ENCODE measurements at regions not wholly inside any gene's neighbourhood (a gene's known extent, or its start where the extent isn't known, plus 50 kb on each side); places are given as distances from the start of the nearest gene placed in this dataset.

- Histone ChIP-seq H3K27ac (no peak overlapping the region), H3K4me1 (peaks cover 0 to 8% (median 3%) of the 10 kb centered on the region in 6 donors), H3K4me3 (no peak overlapping the region), H3K9me3 (no peaks in the 10 kb centered on the region), H3K36me3 (no peaks in the 10 kb centered on the region), H3K27me3 (replicated peaks in 1 of 7) (no peaks in the 10 kb centered on the region)
- WGBS, 5 donors = 68 to 84% (median 78%) methylated on average over 4 of the region's 4 CpGs
- no peak for TF ChIP-seq POLR2A (IDR thresholded peaks at IDR 0.05)
- intact Hi-C loops (cut with DNase I; ENCODE audit: low total_unique reads) = no loop called here
- no peak for DNase-seq
These were observed 390.2 kb upstream of the MAN1A1 start for GRCh38 chr6:119739769-119740168.

GRCh38 chr6:119738425-119738824 lies 388.9 kb upstream of the MAN1A1 start:
- TF ChIP-seq CTCF (IDR thresholded peaks at IDR 0.05 in 8 of 11, conservative IDR thresholded peaks at IDR 0.05 in 3 of 11) = no peak
- no peak for TF ChIP-seq POLR2AphosphoS5 (IDR thresholded peaks at IDR 0.05)
- TF ChIP-seq POLR2A (IDR thresholded peaks at IDR 0.05) = no peak
- 46 to 69% (median 52%) methylated on average over 1 of the region's 1 CpG for WGBS, 5 donors

GRCh38 chr6:119736296-119737021 lies 386.9 kb upstream of the MAN1A1 start:
- Histone ChIP-seq H3K4me1 (no peaks in the 10 kb centered on the region), H3K9me3 (no peaks in the 10 kb centered on the region), H3K27me3 (replicated peaks in 1 of 7) (no peaks in the 10 kb centered on the region), H3K27ac (no peak overlapping the region), H3K4me3 (no peak overlapping the region), H3K36me3 (no peaks in the 10 kb centered on the region)
- intact Hi-C loops (cut with DNase I; ENCODE audit: low total_unique reads) = no loop called here
- TF ChIP-seq POLR2A (IDR thresholded peaks at IDR 0.05) = no peak
- no peak for TF ChIP-seq CTCF (IDR thresholded peaks at IDR 0.05 in 8 of 11, conservative IDR thresholded peaks at IDR 0.05 in 3 of 11)
- no peak for TF ChIP-seq POLR2AphosphoS5 (IDR thresholded peaks at IDR 0.05)
- DNase-seq = no peak
- 52 to 70% (median 64%) methylated on average over 4 of the region's 4 CpGs for WGBS, 5 donors

More at GRCh38 chr6:119738425-119738824, 388.9 kb upstream of the MAN1A1 start:
- no peaks in the 10 kb centered on the region for H3K36me3 ChIP-seq
- no peaks in the 10 kb centered on the region for H3K27me3 ChIP-seq (replicated peaks in 1 of 7)
- H3K27ac ChIP-seq = no peak overlapping the region
- intact Hi-C loops (cut with DNase I; ENCODE audit: low total_unique reads) = no loop called here
- no peak for DNase-seq
- peaks cover 0 to 8% (median 3%) of the 10 kb centered on the region in 6 donors for H3K4me1 ChIP-seq
- no peak overlapping the region for H3K4me3 ChIP-seq
- H3K9me3 ChIP-seq = no peaks in the 10 kb centered on the region

- 79 to 89% (median 83%) methylated on average over 4 of the region's 4 CpGs for WGBS, 5 donors
- H3K4me1 ChIP-seq = no peaks in the 10 kb centered on the region
- H3K27ac ChIP-seq = no peak overlapping the region
- no peak for DNase-seq
- no peaks in the 10 kb centered on the region for H3K36me3 ChIP-seq
- intact Hi-C loops (cut with DNase I; ENCODE audit: low total_unique reads) = no loop called here
- H3K4me3 ChIP-seq = no peak overlapping the region
- H3K27me3 ChIP-seq (replicated peaks in 1 of 7) = no peaks in the 10 kb centered on the region
- TF ChIP-seq POLR2A (IDR thresholded peaks at IDR 0.05) = no peak
- no peak for TF ChIP-seq CTCF (IDR thresholded peaks at IDR 0.05 in 8 of 11, conservative IDR thresholded peaks at IDR 0.05 in 3 of 11)
- no peak for TF ChIP-seq POLR2AphosphoS5 (IDR thresholded peaks at IDR 0.05)
- H3K9me3 ChIP-seq = no peaks in the 10 kb centered on the region
These were observed 386.0 kb upstream of the MAN1A1 start for GRCh38 chr6:119735530-119735929.

All from spleen (tissue), 11 donors.